ENCODE measurements at regions not wholly inside any gene's neighbourhood (a gene's known extent, or its start where the extent isn't known, plus 50 kb on each side); places are given as distances from the start of the nearest gene placed in this dataset.

- intact Hi-C loops (cut with DNase I) = no loop called here
- DNase-seq = no peak
These were observed 171.0 kb downstream of the KITLG start for GRCh38 chr12:88409257-88409656.

GRCh38 chr12:88411689-88412088 is 168.6 kb downstream of the KITLG start:
- DNase-seq = no peak
- intact Hi-C loops (cut with DNase I) = no loop called here

- DNase-seq = no peak
- intact Hi-C loops (cut with DNase I) = no loop called here
These were observed 166.6 kb downstream of the KITLG start for GRCh38 chr12:88413646-88414045.

- intact Hi-C loops (cut with DNase I) = no loop called here
- DNase-seq = no peak
These were observed 164.1 kb downstream of the KITLG start for GRCh38 chr12:88416155-88416554.

GRCh38 chr12:88416786-88417185 is 163.5 kb downstream of the KITLG start:
- no peak for DNase-seq
- intact Hi-C loops (cut with DNase I) = no loop called here

GRCh38 chr12:88417531-88417930 is 162.7 kb downstream of the KITLG start:
- DNase-seq = no peak
- intact Hi-C loops (cut with DNase I) = no loop called here

- DNase-seq = no peak
- intact Hi-C loops (cut with DNase I) = no loop called here
These were observed 161.3 kb downstream of the KITLG start for GRCh38 chr12:88418856-88419497.

GRCh38 chr12:88419794-88420193 is 160.5 kb downstream of the KITLG start:
- intact Hi-C loops (cut with DNase I) = no loop called here
- DNase-seq = no peak

GRCh38 chr12:88420457-88420856 is 159.8 kb downstream of the KITLG start:
- intact Hi-C loops (cut with DNase I) = no loop called here
- no peak for DNase-seq

GRCh38 chr12:88424791-88425730 is 155.2 kb downstream of the KITLG start:
- intact Hi-C loops (cut with DNase I) = no loop called here
- no peak for DNase-seq

GRCh38 chr12:88428350-88428749 is 151.9 kb downstream of the KITLG start:
- DNase-seq = no peak
- intact Hi-C loops (cut with DNase I) = no loop called here

GRCh38 chr12:88431246-88431645 is 149.0 kb downstream of the KITLG start:
- DNase-seq = no peak
- intact Hi-C loops (cut with DNase I) = no loop called here

GRCh38 chr12:88432531-88433490 is 147.5 kb downstream of the KITLG start:
- intact Hi-C loops (cut with DNase I) = no loop called here
- DNase-seq = no peak

- no peak for DNase-seq
- intact Hi-C loops (cut with DNase I) = no loop called here
These were observed 146.1 kb downstream of the KITLG start for GRCh38 chr12:88433997-88434703.

GRCh38 chr12:88435334-88436076 is 144.8 kb downstream of the KITLG start:
- no peak for DNase-seq
- intact Hi-C loops (cut with DNase I) = no loop called here

GRCh38 chr12:88437226-88437625 is 143.0 kb downstream of the KITLG start:
- intact Hi-C loops (cut with DNase I) = no loop called here
- no peak for DNase-seq

All from posterior cingulate gyrus (tissue), 11 donors.